ENCODE measurements at regions not wholly inside any gene's neighbourhood (a gene's known extent, or its start where the extent isn't known, plus 50 kb on each side); places are given as distances from the start of the nearest gene placed in this dataset.

- DNase-seq = no peak
Observed at GRCh38 chr6:139594333-139594965, 220.0 kb upstream of the CITED2 start.

- no peak for DNase-seq
Observed at GRCh38 chr6:139593081-139593480, 218.6 kb upstream of the CITED2 start.

GRCh38 chr6:139592011-139592410, 217.6 kb upstream of the CITED2 start:
- DNase-seq = no peak

GRCh38 chr6:139591075-139591865, 216.8 kb upstream of the CITED2 start:
- no peak for DNase-seq

GRCh38 chr6:139590206-139590605, 215.8 kb upstream of the CITED2 start:
- no peak for DNase-seq

- DNase-seq = no peak
Observed at GRCh38 chr6:139588734-139589593, 214.5 kb upstream of the CITED2 start.

- DNase-seq = peak; percentile 80
Observed at GRCh38 chr6:139588076-139588639, 213.7 kb upstream of the CITED2 start.

GRCh38 chr6:139587469-139587868, 213.0 kb upstream of the CITED2 start:
- no peak for DNase-seq

GRCh38 chr6:139586273-139586672, 211.8 kb upstream of the CITED2 start:
- DNase-seq = no peak

GRCh38 chr6:139584599-139584998, 210.2 kb upstream of the CITED2 start:
- no peak for DNase-seq

- DNase-seq = no peak
Observed at GRCh38 chr6:139583420-139583819, 209.0 kb upstream of the CITED2 start.

GRCh38 chr6:139582956-139583355, 208.5 kb upstream of the CITED2 start:
- no peak for DNase-seq

GRCh38 chr6:139581485-139581865, 207.0 kb upstream of the CITED2 start:
- no peak for DNase-seq

GRCh38 chr6:139580592-139581484, 206.4 kb upstream of the CITED2 start:
- DNase-seq = no peak

GRCh38 chr6:139577763-139578604, 203.5 kb upstream of the CITED2 start:
- DNase-seq = no peak

GRCh38 chr6:139577124-139577762, 202.8 kb upstream of the CITED2 start:
- no peak for DNase-seq

GRCh38 chr6:139572001-139572400, 197.6 kb upstream of the CITED2 start:
- DNase-seq = no peak

GRCh38 chr6:139570166-139570565, 195.7 kb upstream of the CITED2 start:
- DNase-seq = no peak

- no peak for DNase-seq
Observed at GRCh38 chr6:139569566-139569965, 195.1 kb upstream of the CITED2 start.

- DNase-seq = no peak
Observed at GRCh38 chr6:139568956-139569538, 194.6 kb upstream of the CITED2 start.
